Testis (tissue), 2 donors: ENCODE measurements at regions not wholly inside any gene's neighbourhood (a gene's known extent, or its start where the extent isn't known, plus 50 kb on each side); places are given as distances from the start of the nearest gene placed in this dataset.

Source experiments
- POLR2A ChIP-seq: fragments of 450-650 bp; IDR thresholded peaks from one replicate; pipeline ENCODE4 v1.6.1; 2017; ENCODE audit warnings: antibody characterized with exemption, mild to moderate bottlenecking, moderate library complexity
- TF ChIP-seq, protein P1 (sequence below), 3 experiments: fragments of 450-650 bp in 2 of 3; fragments of 200-600 bp in 1 of 3; sonication (generic) in 1 of 3; IDR thresholded peaks; one replicate each; pipeline ENCODE4 v1.5.1; 2016 to 2019; ENCODE audit warnings: antibody characterized with exemption in 3 of 3, mild to moderate bottlenecking in 2 of 3, moderate library complexity in 1 of 3

DNA sequence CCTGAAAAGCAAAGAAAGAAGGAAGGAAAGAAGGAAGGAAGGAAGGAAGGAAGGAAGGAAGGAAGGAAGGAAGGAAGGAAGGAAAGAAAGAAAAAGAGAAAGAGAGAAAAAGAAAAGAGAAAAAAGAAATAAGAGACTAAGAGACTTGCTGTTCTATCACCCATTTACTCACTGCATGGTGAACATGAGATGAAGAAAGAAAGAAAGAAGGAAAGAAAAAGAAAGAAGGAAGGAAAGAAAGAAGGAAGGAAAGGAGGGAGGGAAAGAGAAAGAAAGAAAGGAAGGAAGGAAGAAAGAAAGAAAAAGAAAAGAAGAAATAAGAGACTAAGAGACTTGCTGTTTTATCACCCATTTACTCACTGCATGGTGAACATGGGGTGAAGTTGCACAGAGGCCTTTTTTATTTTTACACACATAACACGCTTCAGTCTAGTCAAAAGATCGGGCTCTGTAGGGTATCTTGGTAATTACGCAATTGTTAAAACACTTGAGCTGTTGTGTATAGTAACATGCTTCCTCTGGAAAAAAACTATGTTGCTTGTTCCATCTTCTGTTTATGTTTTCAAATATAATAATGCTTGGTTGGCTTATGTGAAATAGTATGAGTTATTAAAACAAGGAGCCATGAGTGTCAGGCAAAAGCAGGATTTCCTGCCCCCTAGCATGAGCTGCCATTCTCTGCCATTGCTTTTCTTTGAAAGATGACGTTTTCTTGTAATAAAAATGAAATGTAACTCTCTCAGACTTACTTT is 119.3 kb upstream of the ZNF608 start:
- TF ChIP-seq, protein P1, sequence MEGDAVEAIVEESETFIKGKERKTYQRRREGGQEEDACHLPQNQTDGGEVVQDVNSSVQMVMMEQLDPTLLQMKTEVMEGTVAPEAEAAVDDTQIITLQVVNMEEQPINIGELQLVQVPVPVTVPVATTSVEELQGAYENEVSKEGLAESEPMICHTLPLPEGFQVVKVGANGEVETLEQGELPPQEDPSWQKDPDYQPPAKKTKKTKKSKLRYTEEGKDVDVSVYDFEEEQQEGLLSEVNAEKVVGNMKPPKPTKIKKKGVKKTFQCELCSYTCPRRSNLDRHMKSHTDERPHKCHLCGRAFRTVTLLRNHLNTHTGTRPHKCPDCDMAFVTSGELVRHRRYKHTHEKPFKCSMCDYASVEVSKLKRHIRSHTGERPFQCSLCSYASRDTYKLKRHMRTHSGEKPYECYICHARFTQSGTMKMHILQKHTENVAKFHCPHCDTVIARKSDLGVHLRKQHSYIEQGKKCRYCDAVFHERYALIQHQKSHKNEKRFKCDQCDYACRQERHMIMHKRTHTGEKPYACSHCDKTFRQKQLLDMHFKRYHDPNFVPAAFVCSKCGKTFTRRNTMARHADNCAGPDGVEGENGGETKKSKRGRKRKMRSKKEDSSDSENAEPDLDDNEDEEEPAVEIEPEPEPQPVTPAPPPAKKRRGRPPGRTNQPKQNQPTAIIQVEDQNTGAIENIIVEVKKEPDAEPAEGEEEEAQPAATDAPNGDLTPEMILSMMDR (IDR thresholded peaks at IDR 0.05) = no peak
- TF ChIP-seq POLR2A = no peak
